Naive thymus-derived CD4-positive, alpha-beta T cell (primary cell): ENCODE measurements at regions not wholly inside any gene's neighbourhood (a gene's known extent, or its start where the extent isn't known, plus 50 kb on each side); places are given as distances from the start of the nearest gene placed in this dataset.

Experiments used
- ATAC-seq: fragments of 150-1000 bp; cut with Tn5 transposase; 2 replicates; pipeline ENCODE4 v1.10.0; 2021; ENCODE audit warnings: mild to moderate bottlenecking, moderate library complexity
- CTCF ChIA-PET: fragments of 350-600 bp; sonication (Branson Sonifier 250); formaldehyde crosslinking; loops from one replicate; lab custom pipeline; 2021; ENCODE audit warnings: antibody characterized with exemption; lab: Charles Lee
- POLR2A ChIA-PET: fragments of 350-600 bp; sonication (Branson Sonifier 250); formaldehyde crosslinking; loops from one replicate; lab custom pipeline; 2021; ENCODE audit warnings: antibody characterized with exemption, inconsistent platforms; lab: Charles Lee
- DNase-seq, 9 donors: peaks; one replicate each; pipeline versions ENCODE4 v3.0.0 to v3.0.0-alpha.2; 2020 to 2022; ENCODE audit warnings: mixed read lengths in 1 of 9
- H3K27ac ChIP-seq: one replicate; pipeline ENCODE4 v1.7.0; 2013; ENCODE audit warnings: mild to moderate bottlenecking, low read depth, low read length, moderate library complexity
- H3K27me3 ChIP-seq, 2 donors: one replicate each; pipeline ENCODE4 v1.7.0; 2013; ENCODE audit warnings: low read length in 2 of 2, mild to moderate bottlenecking in 2 of 2, moderate library complexity in 2 of 2; ENCODE audit not compliant: control insufficient read depth in 2 of 2, insufficient read depth in 2 of 2
- H3K36me3 ChIP-seq, 3 experiments: 1 replicate in 2 of 3; 2 replicates in 1 of 3; pipeline ENCODE4 v1.7.0; 2013; ENCODE audit warnings: low read length in 3 of 3, mild to moderate bottlenecking in 3 of 3, moderate library complexity in 1 of 3; ENCODE audit not compliant: insufficient read depth in 3 of 3, control insufficient read depth in 2 of 3
- H3K4me1 ChIP-seq, 2 donors: one replicate each; pipeline ENCODE4 v1.7.0; 2013; ENCODE audit warnings: low read length in 2 of 2, mild to moderate bottlenecking in 2 of 2, moderate library complexity in 1 of 2; ENCODE audit not compliant: control insufficient read depth in 2 of 2, insufficient read depth in 2 of 2
- H3K4me3 ChIP-seq: 2 replicates; pipeline ENCODE4 v1.7.0; 2013; ENCODE audit warnings: mild to moderate bottlenecking, low read length
- H3K9me3 ChIP-seq, 3 experiments: 1 replicate in 2 of 3; 2 replicates in 1 of 3; pipeline ENCODE4 v1.7.0; 2013; ENCODE audit warnings: low read length in 3 of 3; ENCODE audit not compliant: control insufficient read depth in 2 of 3
- H3K27ac Mint-ChIP-seq, 9 donors: one replicate each; pipeline ENCODE4 v1.8.0; 2020 to 2022; ENCODE audit warnings: mixed read lengths in 9 of 9, mild to moderate bottlenecking in 8 of 9, moderate library complexity in 5 of 9, inconsistent platforms in 2 of 9
- H3K27me3 Mint-ChIP-seq, 5 donors: one replicate each; pipeline ENCODE4 v1.8.0; 2021 to 2022; ENCODE audit warnings: mixed read lengths in 5 of 5, mild to moderate bottlenecking in 1 of 5
- H3K36me3 Mint-ChIP-seq, 5 donors: one replicate each; pipeline ENCODE4 v1.8.0; 2020 to 2022; ENCODE audit warnings: mixed read lengths in 5 of 5, mild to moderate bottlenecking in 3 of 5, inconsistent platforms in 1 of 5
- H3K4me1 Mint-ChIP-seq, 7 donors: one replicate each; pipeline ENCODE4 v1.8.0; 2020 to 2022; ENCODE audit warnings: mixed read lengths in 7 of 7, mild to moderate bottlenecking in 3 of 7, inconsistent platforms in 1 of 7
- H3K4me3 Mint-ChIP-seq, 10 donors: one replicate each; pipeline ENCODE4 v1.8.0; 2020 to 2022; ENCODE audit warnings: mild to moderate bottlenecking in 10 of 10, mixed read lengths in 10 of 10, moderate library complexity in 6 of 10, inconsistent platforms in 2 of 10
- H3K9me3 Mint-ChIP-seq, 11 donors: one replicate each; pipeline ENCODE4 v1.8.0; 2020 to 2022; ENCODE audit warnings: mixed read lengths in 11 of 11, mild to moderate bottlenecking in 4 of 11, inconsistent platforms in 1 of 11, moderate library complexity in 1 of 11
- intact Hi-C, 2 donors: fragments of 100-400 bp; cut with micrococcal nuclease; formaldehyde crosslinking; loops; one replicate each; pipeline ENCODE4 v1.15.1; 2023

- no peaks in the 10 kb centered on the region for H3K27me3 Mint-ChIP-seq
- H3K27me3 ChIP-seq: no peaks in the 10 kb centered on the region
- DNase-seq (no peak), ATAC-seq (no peak)
- no peak overlapping the region for H3K4me3 Mint-ChIP-seq
- no peaks in the 10 kb centered on the region for H3K9me3 ChIP-seq
- CTCF ChIA-PET: no interaction called here
- H3K4me1 Mint-ChIP-seq: no peaks in the 10 kb centered on the region
- intact Hi-C loops: no loop called here
- H3K4me3 ChIP-seq: no peak overlapping the region
- peaks cover 0 to 11% (median 3%) of the 10 kb centered on the region in 11 donors for H3K9me3 Mint-ChIP-seq
- no peaks in the 10 kb centered on the region for H3K36me3 ChIP-seq
- no peaks in the 10 kb centered on the region for H3K36me3 Mint-ChIP-seq
- H3K27ac Mint-ChIP-seq: no peak overlapping the region
- POLR2A ChIA-PET: no interaction called here
- H3K4me1 ChIP-seq: no peaks in the 10 kb centered on the region
- H3K27ac ChIP-seq: no peak overlapping the region
Observed at GRCh38 chr3:55368366-55368765, 118.7 kb downstream of the WNT5A start.

GRCh38 chr3:55367384-55367783 lies 119.7 kb downstream of the WNT5A start:
- ATAC-seq (no peak), DNase-seq (no peak)
- Histone ChIP-seq H3K27ac (no peak overlapping the region), H3K9me3 (no peaks in the 10 kb centered on the region), H3K27me3 (no peaks in the 10 kb centered on the region), H3K4me3 (no peak overlapping the region), H3K36me3 (no peaks in the 10 kb centered on the region), H3K4me1 (no peaks in the 10 kb centered on the region)
- Mint-ChIP-seq H3K4me3 (no peak overlapping the region), H3K27me3 (no peaks in the 10 kb centered on the region), H3K9me3 (peaks cover 0 to 10% (median under 1%) of the 10 kb centered on the region in 11 donors), H3K36me3 (no peaks in the 10 kb centered on the region), H3K4me1 (no peaks in the 10 kb centered on the region), H3K27ac (no peak overlapping the region)
- CTCF ChIA-PET: no interaction called here
- POLR2A ChIA-PET: no interaction called here
- intact Hi-C loops: no loop called here

GRCh38 chr3:55364421-55364820 lies 122.7 kb downstream of the WNT5A start:
- H3K27ac ChIP-seq: no peak overlapping the region
- ATAC-seq (no peak), DNase-seq (no peak)
- H3K9me3 ChIP-seq: no peaks in the 10 kb centered on the region
- H3K27me3 Mint-ChIP-seq: peaks cover 0 to 3% (median 0%) of the 10 kb centered on the region in 5 donors
- no peak overlapping the region for H3K4me3 ChIP-seq
- no peaks in the 10 kb centered on the region for H3K27me3 ChIP-seq
- no peak overlapping the region for H3K4me3 Mint-ChIP-seq
- peaks cover 0 to 10% (median 4%) of the 10 kb centered on the region in 11 donors for H3K9me3 Mint-ChIP-seq
- POLR2A ChIA-PET: no interaction called here
- H3K4me1 ChIP-seq: no peaks in the 10 kb centered on the region
- no peaks in the 10 kb centered on the region for H3K4me1 Mint-ChIP-seq
- H3K36me3 Mint-ChIP-seq: no peaks in the 10 kb centered on the region
- intact Hi-C loops: no loop called here
- CTCF ChIA-PET: no interaction called here
- H3K36me3 ChIP-seq: no peaks in the 10 kb centered on the region
- no peak overlapping the region for H3K27ac Mint-ChIP-seq

GRCh38 chr3:55362210-55362960 lies 124.7 kb downstream of the WNT5A start:
- no peak overlapping the region for H3K4me3 ChIP-seq
- DNase-seq: no peak
- H3K36me3 ChIP-seq: no peaks in the 10 kb centered on the region
- no peaks in the 10 kb centered on the region for H3K27me3 ChIP-seq
- H3K4me3 Mint-ChIP-seq: no peak overlapping the region
- no peak for ATAC-seq
- ChIA-PET POLR2A (no interaction called here), CTCF (no interaction called here)
- no peaks in the 10 kb centered on the region for H3K4me1 Mint-ChIP-seq
- H3K9me3 Mint-ChIP-seq: peaks cover 0 to 13% (median 4%) of the 10 kb centered on the region in 11 donors
- H3K4me1 ChIP-seq: no peaks in the 10 kb centered on the region
- no peak overlapping the region for H3K27ac Mint-ChIP-seq
- no peaks in the 10 kb centered on the region for H3K36me3 Mint-ChIP-seq
- H3K27me3 Mint-ChIP-seq: peaks cover 0 to 6% (median 0%) of the 10 kb centered on the region in 5 donors
- intact Hi-C loops: no loop called here
- H3K9me3 ChIP-seq: no peaks in the 10 kb centered on the region
- H3K27ac ChIP-seq: no peak overlapping the region

GRCh38 chr3:55357796-55358195 lies 129.3 kb downstream of the WNT5A start:
- peaks cover 0 to 6% (median 0%) of the 10 kb centered on the region in 5 donors for H3K27me3 Mint-ChIP-seq
- peaks cover 0 to 2% (median 0%) of the 10 kb centered on the region in 7 donors for H3K4me1 Mint-ChIP-seq
- Histone ChIP-seq H3K4me3 (no peak overlapping the region), H3K36me3 (no peaks in the 10 kb centered on the region), H3K9me3 (no peaks in the 10 kb centered on the region), H3K4me1 (no peaks in the 10 kb centered on the region), H3K27ac (no peak overlapping the region), H3K27me3 (no peaks in the 10 kb centered on the region)
- ChIA-PET POLR2A (no interaction called here), CTCF (no interaction called here)
- no peaks in the 10 kb centered on the region for H3K36me3 Mint-ChIP-seq
- no peak overlapping the region for H3K4me3 Mint-ChIP-seq
- H3K27ac Mint-ChIP-seq: no peak overlapping the region
- ATAC-seq: no peak
- DNase-seq: no peak
- H3K9me3 Mint-ChIP-seq: peaks cover 0 to 13% (median 4%) of the 10 kb centered on the region in 11 donors
- intact Hi-C loops: no loop called here

GRCh38 chr3:55352668-55353067 lies 134.4 kb downstream of the WNT5A start:
- DNase-seq (no peak), ATAC-seq (no peak)
- Mint-ChIP-seq H3K27me3 (peaks cover 0 to under 1% (median 0%) of the 10 kb centered on the region in 5 donors), H3K4me3 (no peak overlapping the region), H3K9me3 (peaks cover 0 to 12% (median 3%) of the 10 kb centered on the region in 11 donors), H3K27ac (no peak overlapping the region), H3K36me3 (peaks cover 0 to 3% (median 0%) of the 10 kb centered on the region in 5 donors), H3K4me1 (peaks cover 0 to 2% (median 0%) of the 10 kb centered on the region in 7 donors)
- ChIA-PET POLR2A (no interaction called here), CTCF (no interaction called here)
- intact Hi-C loops: no loop called here
- Histone ChIP-seq H3K27ac (no peak overlapping the region), H3K36me3 (no peaks in the 10 kb centered on the region), H3K4me3 (no peak overlapping the region), H3K4me1 (no peaks in the 10 kb centered on the region), H3K27me3 (no peaks in the 10 kb centered on the region), H3K9me3 (no peaks in the 10 kb centered on the region)

- H3K27me3 ChIP-seq: no peaks in the 10 kb centered on the region
- POLR2A ChIA-PET: no interaction called here
- peaks cover 0 to 3% (median 0%) of the 10 kb centered on the region in 5 donors for H3K36me3 Mint-ChIP-seq
Observed at GRCh38 chr3:55349851-55350250, 137.3 kb downstream of the WNT5A start.

More at GRCh38 chr3:55349851-55350250, 137.3 kb downstream of the WNT5A start:
- no peaks in the 10 kb centered on the region for H3K36me3 ChIP-seq
- DNase-seq (no peak), ATAC-seq (no peak)
- no peak overlapping the region for H3K27ac ChIP-seq
- no peaks in the 10 kb centered on the region for H3K9me3 ChIP-seq
- H3K4me3 ChIP-seq: no peak overlapping the region
- intact Hi-C loops: no loop called here
- no peak overlapping the region for H3K4me3 Mint-ChIP-seq
- no peak overlapping the region for H3K27ac Mint-ChIP-seq
- CTCF ChIA-PET: no interaction called here
- no peaks in the 10 kb centered on the region for H3K4me1 Mint-ChIP-seq
- peaks cover 0 to 13% (median 3%) of the 10 kb centered on the region in 11 donors for H3K9me3 Mint-ChIP-seq
- H3K27me3 Mint-ChIP-seq: peaks cover 0 to 10% (median 0%) of the 10 kb centered on the region in 5 donors
- no peaks in the 10 kb centered on the region for H3K4me1 ChIP-seq
